ENCODE measurements at regions not wholly inside any gene's neighbourhood (a gene's known extent, or its start where the extent isn't known, plus 50 kb on each side); places are given as distances from the start of the nearest gene placed in this dataset.

- Histone ChIP-seq H3K79me2 (ENCODE audit: low read length) (no peaks in the 10 kb centered on the region), H3K4me1 (ENCODE audit: insufficient read depth, low read length) (peaks cover 30% of the 10 kb centered on the region), H3K9me2 (replicated peaks; ENCODE audit: low read length) (no peaks in the 10 kb centered on the region), H3K9me3 (ENCODE audit: low read length) (no peaks in the 10 kb centered on the region), H3K36me3 (ENCODE audit: low read depth, low read length) (no peaks in the 10 kb centered on the region), H3K4me3 (ENCODE audit: low read length) (no peak overlapping the region), H3F3A (ENCODE audit: low read length, unreplicated experiment) (no peaks in the 10 kb centered on the region), H3K27ac (ENCODE audit: low read length) (no peak overlapping the region), H3K27me3 (ENCODE audit: low read length) (no peaks in the 10 kb centered on the region), H2AFZ (ENCODE audit: low read length) (no peak overlapping the region), H3K9ac (ENCODE audit: low read length) (no peak overlapping the region), H3K4me2 (ENCODE audit: low read length) (no peak overlapping the region), H4K20me1 (ENCODE audit: low read length) (no peaks in the 10 kb centered on the region)
- CTCF ChIA-PET = no interaction called here
- no TSS peak for BruUV-seq (replicated peaks)
- TF ChIP-seq EZH2 (IDR thresholded peaks at IDR 0.05; ENCODE audit: low read length, unreplicated experiment) (no peak), CTCF (conservative IDR thresholded peaks at IDR 0.05; ENCODE audit: low read depth, low read length) (no peak), EZH2phosphoT487 (IDR thresholded peaks at IDR 0.05; ENCODE audit: borderline replicate concordance, low read length) (no peak)
- intact Hi-C loops (cut with micrococcal nuclease) = no loop called here
- DNase-seq (no peak), ATAC-seq (no peak)
- POLR2A ChIA-PET (ENCODE audit: unreplicated experiment) = no interaction called here
Observed at GRCh38 chr3:43217206-43217605, 69.1 kb upstream of the SNRK start.

GRCh38 chr3:43215663-43216275 is 70.6 kb upstream of the SNRK start:
- H3K36me3 ChIP-seq (ENCODE audit: low read depth, low read length) = no peaks in the 10 kb centered on the region
- ATAC-seq = no peak

More at GRCh38 chr3:43215663-43216275, 70.6 kb upstream of the SNRK start:
- BruUV-seq (replicated peaks) = no TSS peak
- H3F3A ChIP-seq (ENCODE audit: low read length, unreplicated experiment) = no peaks in the 10 kb centered on the region
- H3K9me2 ChIP-seq (replicated peaks; ENCODE audit: low read length) = no peaks in the 10 kb centered on the region
- ChIA-PET POLR2A (ENCODE audit: unreplicated experiment) (interaction anchor here (0.6 kb wide), 1 partner anchor 36 kb away, joined by 4 read pairs; no protein-coding TSS in a partner anchor), CTCF (no interaction called here)
- H3K27ac ChIP-seq (ENCODE audit: low read length) = no peak overlapping the region
- no peaks in the 10 kb centered on the region for H3K79me2 ChIP-seq (ENCODE audit: low read length)
- H3K9ac ChIP-seq (ENCODE audit: low read length) = no peak overlapping the region
- H3K4me1 ChIP-seq (ENCODE audit: insufficient read depth, low read length) = peaks cover 30% of the 10 kb centered on the region
- no peak overlapping the region for H3K4me3 ChIP-seq (ENCODE audit: low read length)
- no peak for TF ChIP-seq EZH2phosphoT487 (IDR thresholded peaks at IDR 0.05; ENCODE audit: borderline replicate concordance, low read length)
- TF ChIP-seq CTCF (conservative IDR thresholded peaks at IDR 0.05; ENCODE audit: low read depth, low read length) = peak; percentile 36; the same call in 1 of the 2 replicates
- no peaks in the 10 kb centered on the region for H3K9me3 ChIP-seq (ENCODE audit: low read length)
- H4K20me1 ChIP-seq (ENCODE audit: low read length) = no peaks in the 10 kb centered on the region
- intact Hi-C loops (cut with micrococcal nuclease) = no loop called here
- no peaks in the 10 kb centered on the region for H3K27me3 ChIP-seq (ENCODE audit: low read length)
- H3K4me2 ChIP-seq (ENCODE audit: low read length) = no peak overlapping the region
- H2AFZ ChIP-seq (ENCODE audit: low read length) = no peak overlapping the region
- DNase-seq = no peak
